GM21381 (cell line): ENCODE measurements at regions not wholly inside any gene's neighbourhood (a gene's known extent, or its start where the extent isn't known, plus 50 kb on each side); places are given as distances from the start of the nearest gene placed in this dataset.

ENCODE experiments used
- ATAC-seq: cut with Tn5 transposase; IDR thresholded peaks from one replicate; pipeline ENCODE4 v1.9.1; 2021; ENCODE audit warnings: mild to moderate bottlenecking, moderate library complexity; ENCODE audit not compliant: unreplicated experiment

GRCh38 chr12:107488666-107489065 lies 196.9 kb upstream of the PWP1 start:
- no peak for ATAC-seq

GRCh38 chr12:107490010-107490409 lies 195.6 kb upstream of the PWP1 start:
- ATAC-seq: peak; percentile 46

- ATAC-seq: no peak
Measured at GRCh38 chr12:107491856-107492255, 193.7 kb upstream of the PWP1 start.

- no peak for ATAC-seq
Measured at GRCh38 chr12:107492393-107493134, 193.0 kb upstream of the PWP1 start.

- no peak for ATAC-seq
Measured at GRCh38 chr12:107493135-107493494, 192.5 kb upstream of the PWP1 start.

GRCh38 chr12:107493666-107494065 lies 191.9 kb upstream of the PWP1 start:
- no peak for ATAC-seq

- no peak for ATAC-seq
Measured at GRCh38 chr12:107494331-107494730, 191.3 kb upstream of the PWP1 start.

- no peak for ATAC-seq
Measured at GRCh38 chr12:107495604-107496003, 190.0 kb upstream of the PWP1 start.

- ATAC-seq: no peak
Measured at GRCh38 chr12:107497231-107497630, 188.4 kb upstream of the PWP1 start.

GRCh38 chr12:107500307-107500706 lies 185.3 kb upstream of the PWP1 start:
- ATAC-seq: no peak

GRCh38 chr12:107501681-107502080 lies 183.9 kb upstream of the PWP1 start:
- ATAC-seq: no peak

GRCh38 chr12:107503129-107503855 lies 182.3 kb upstream of the PWP1 start:
- ATAC-seq: no peak

GRCh38 chr12:107503887-107504885 lies 181.4 kb upstream of the PWP1 start:
- no peak for ATAC-seq

GRCh38 chr12:107509421-107509820 lies 176.2 kb upstream of the PWP1 start:
- ATAC-seq: no peak

GRCh38 chr12:107510211-107510610 lies 175.4 kb upstream of the PWP1 start:
- ATAC-seq: no peak

- no peak for ATAC-seq
Measured at GRCh38 chr12:107511292-107511691, 174.3 kb upstream of the PWP1 start.

GRCh38 chr12:107512391-107512790 lies 173.2 kb upstream of the PWP1 start:
- no peak for ATAC-seq

- ATAC-seq: no peak
Measured at GRCh38 chr12:107513184-107513583, 172.4 kb upstream of the PWP1 start.

GRCh38 chr12:107513636-107514400 lies 171.8 kb upstream of the PWP1 start:
- ATAC-seq: no peak

GRCh38 chr12:107514887-107515445 lies 170.6 kb upstream of the PWP1 start:
- no peak for ATAC-seq
